ENCODE measurements at regions not wholly inside any gene's neighbourhood (a gene's known extent, or its start where the extent isn't known, plus 50 kb on each side); places are given as distances from the start of the nearest gene placed in this dataset.

DNA sequence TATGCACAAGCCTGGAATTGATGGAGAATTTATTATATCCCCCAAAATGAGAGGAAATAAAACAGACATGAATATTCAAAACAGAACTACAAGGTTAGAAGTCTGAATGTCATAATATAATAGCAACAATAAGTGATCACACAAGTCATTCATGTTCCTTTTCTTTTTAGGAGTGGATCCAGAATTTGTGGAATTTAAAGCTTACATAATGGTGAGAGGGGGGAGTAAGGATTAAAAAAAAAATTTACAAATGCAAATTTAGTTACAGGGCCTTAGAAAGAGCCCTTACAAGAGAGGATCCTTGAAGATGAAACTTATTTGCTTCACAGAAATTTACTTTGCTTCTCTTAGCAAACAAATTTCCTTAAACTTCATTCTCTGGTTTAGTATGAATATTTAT is 716.1 kb upstream of the CXADR start:
- no peak overlapping the region for H3K4me3 ChIP-seq
- H3K9me3 ChIP-seq: no peaks in the 10 kb centered on the region
- no peak for DNase-seq (ENCODE audit: low spot score in 2 of 2)
- no peaks in the 10 kb centered on the region for H3K36me3 ChIP-seq
- H3K27ac ChIP-seq: no peak overlapping the region
- TF ChIP-seq CTCF (IDR thresholded peaks at IDR 0.05) (no peak), POLR2A (IDR thresholded peaks at IDR 0.05) (no peak), POLR2AphosphoS5 (IDR thresholded peaks at IDR 0.05) (no peak)
- no peaks in the 10 kb centered on the region for H3K27me3 ChIP-seq
- no peaks in the 10 kb centered on the region for H3K4me1 ChIP-seq

DNA sequence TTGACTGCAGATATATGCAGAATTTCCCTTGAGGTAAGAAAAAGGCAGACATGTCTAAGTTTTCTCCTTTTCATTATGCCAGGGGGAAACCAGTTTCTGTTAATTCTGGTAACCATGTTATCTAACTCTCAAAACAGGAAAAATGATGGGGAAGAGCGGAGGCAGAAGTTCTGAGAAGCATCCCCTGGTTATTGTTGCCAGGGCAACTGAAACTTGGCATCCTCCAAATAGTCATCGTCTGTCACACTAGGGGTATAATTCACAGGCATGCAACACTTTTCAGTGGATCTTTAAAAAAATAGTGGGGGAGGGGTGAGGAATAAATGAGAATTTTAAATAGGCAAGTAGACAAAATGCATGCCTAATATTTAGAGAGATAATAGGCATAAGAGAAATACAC is 715.3 kb upstream of the CXADR start:
- H3K9me3 ChIP-seq: no peaks in the 10 kb centered on the region
- H3K4me1 ChIP-seq: no peaks in the 10 kb centered on the region
- 64% methylated on average over 2 of the region's 2 CpGs for WGBS
- H3K36me3 ChIP-seq: no peaks in the 10 kb centered on the region
- TF ChIP-seq EP300 (IDR thresholded peaks at IDR 0.05) (no peak), POLR2AphosphoS5 (IDR thresholded peaks at IDR 0.05) (no peak), POLR2A (IDR thresholded peaks at IDR 0.05) (no peak), CTCF (IDR thresholded peaks at IDR 0.05) (no peak)
- no peak overlapping the region for H3K27ac ChIP-seq
- DNase-seq (ENCODE audit: low spot score in 2 of 2): no peak
- H3K4me3 ChIP-seq: no peak overlapping the region
- H3K27me3 ChIP-seq: no peaks in the 10 kb centered on the region

DNA sequence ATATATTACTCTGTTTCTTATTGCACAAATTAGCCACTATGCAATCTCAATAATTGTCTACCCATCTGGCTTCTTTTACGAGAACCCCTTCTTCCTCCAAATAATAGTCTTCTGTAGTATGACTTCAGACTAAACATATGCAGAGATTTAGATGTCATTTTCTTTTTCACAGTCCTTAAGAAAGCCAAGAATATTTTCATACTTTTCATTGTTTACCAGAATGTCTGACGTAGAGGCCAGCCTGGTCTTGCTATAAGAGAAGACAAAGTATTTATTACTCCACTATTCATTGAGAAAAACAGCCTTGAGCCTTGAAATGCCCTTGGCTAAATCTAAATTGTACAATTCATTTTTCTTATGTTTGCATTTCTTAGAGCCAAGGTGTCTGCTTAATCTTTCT is 714.9 kb upstream of the CXADR start:
- no peak overlapping the region for H3K4me3 ChIP-seq
- no peaks in the 10 kb centered on the region for H3K36me3 ChIP-seq
- no peaks in the 10 kb centered on the region for H3K4me1 ChIP-seq
- H3K27ac ChIP-seq: no peak overlapping the region
- H3K27me3 ChIP-seq: no peaks in the 10 kb centered on the region
- TF ChIP-seq EP300 (IDR thresholded peaks at IDR 0.05) (no peak), POLR2AphosphoS5 (IDR thresholded peaks at IDR 0.05) (no peak), POLR2A (IDR thresholded peaks at IDR 0.05) (no peak), CTCF (IDR thresholded peaks at IDR 0.05) (no peak)
- WGBS: 64% methylated on average over 2 of the region's 2 CpGs
- H3K9me3 ChIP-seq: no peaks in the 10 kb centered on the region
- DNase-seq (ENCODE audit: low spot score in 2 of 2): no peak

DNA sequence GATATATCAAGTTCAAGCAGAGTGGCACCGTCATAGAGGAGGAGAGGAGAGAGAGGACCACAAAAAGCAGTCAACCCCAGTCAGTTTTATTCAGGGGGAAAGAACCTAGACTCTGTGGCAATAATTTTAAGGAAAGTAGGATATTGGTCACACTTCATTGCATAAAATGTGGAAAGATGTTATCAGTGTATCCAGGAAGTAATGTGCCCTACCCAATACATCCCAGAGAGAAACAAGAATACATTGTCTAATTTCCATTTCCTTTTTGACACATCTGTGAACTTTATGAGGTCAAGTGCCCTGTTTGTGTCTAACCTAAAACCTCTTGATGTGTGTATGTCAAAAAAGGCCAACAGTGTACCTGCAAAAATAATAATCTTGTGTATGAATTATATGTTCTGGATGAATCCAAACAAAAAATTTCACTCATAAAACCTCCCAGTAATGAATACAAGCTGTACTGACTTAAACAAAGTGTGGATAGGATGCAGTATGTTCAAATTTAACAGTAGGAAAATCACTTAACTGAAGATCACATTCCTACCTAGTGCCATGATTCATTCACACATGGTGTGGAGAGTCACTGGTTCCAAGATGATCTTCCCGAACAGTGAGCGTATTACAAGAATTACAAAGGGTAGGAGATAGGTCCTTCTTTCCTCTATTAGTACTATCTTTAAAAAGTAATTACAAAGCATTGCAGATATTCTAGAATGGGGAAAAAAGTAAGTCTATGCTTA is 712.1 kb upstream of the CXADR start:
- no peaks in the 10 kb centered on the region for H3K27me3 ChIP-seq
- no peak overlapping the region for H3K27ac ChIP-seq
- no peaks in the 10 kb centered on the region for H3K36me3 ChIP-seq
- WGBS: 92% methylated on average over 3 of the region's 3 CpGs
- TF ChIP-seq POLR2A (IDR thresholded peaks at IDR 0.05) (no peak), CTCF (IDR thresholded peaks at IDR 0.05) (no peak), POLR2AphosphoS5 (IDR thresholded peaks at IDR 0.05) (no peak), EP300 (IDR thresholded peaks at IDR 0.05) (no peak)
- no peaks in the 10 kb centered on the region for H3K9me3 ChIP-seq
- H3K4me1 ChIP-seq: no peaks in the 10 kb centered on the region
- no peak for DNase-seq (ENCODE audit: low spot score in 2 of 2)
- no peak overlapping the region for H3K4me3 ChIP-seq

DNA sequence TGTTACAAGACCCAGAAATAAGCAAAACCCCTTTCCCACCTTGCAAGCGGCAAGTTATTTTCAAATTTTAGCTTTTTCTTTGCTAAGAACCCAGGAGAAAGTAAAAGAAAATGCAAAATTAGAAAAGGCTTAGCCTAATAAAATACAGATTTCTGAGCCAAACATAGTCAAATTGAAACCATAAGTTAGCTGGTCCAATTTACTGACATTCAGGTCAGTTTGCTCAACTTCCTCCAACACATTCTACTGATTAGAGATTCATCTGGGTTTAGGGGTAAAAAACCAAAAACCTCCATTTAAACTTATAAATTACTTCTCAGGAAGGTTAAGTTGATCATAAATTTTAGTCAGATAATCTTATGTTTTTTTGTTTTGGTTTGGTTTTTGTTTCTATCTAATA is 701.8 kb upstream of the CXADR start:
- Histone ChIP-seq H3K27ac (no peak overlapping the region), H3K9me3 (no peaks in the 10 kb centered on the region), H3K4me1 (no peaks in the 10 kb centered on the region), H3K4me3 (no peak overlapping the region), H3K27me3 (no peaks in the 10 kb centered on the region), H3K36me3 (no peaks in the 10 kb centered on the region)
- 68% methylated on average over 1 of the region's 1 CpG for WGBS
- no peak for DNase-seq (ENCODE audit: low spot score in 2 of 2)
- no peak for TF ChIP-seq EP300 (IDR thresholded peaks at IDR 0.05)
- TF ChIP-seq CTCF (IDR thresholded peaks at IDR 0.05): no peak
- TF ChIP-seq POLR2AphosphoS5 (IDR thresholded peaks at IDR 0.05): no peak
- no peak for TF ChIP-seq POLR2A (IDR thresholded peaks at IDR 0.05)

All from suprapubic skin (tissue), 4 donors.